Panc1 (cell line): ENCODE measurements at regions not wholly inside any gene's neighbourhood (a gene's known extent, or its start where the extent isn't known, plus 50 kb on each side); places are given as distances from the start of the nearest gene placed in this dataset.

Experiments
- ATAC-seq: fragments of 200-7000 bp; cut with Tn5 transposase; 2 replicates; pipeline ENCODE4 v1.9.1; 2020; ENCODE audit warnings: mild to moderate bottlenecking, moderate library complexity
- BruUV-seq: library from RNA; stranded (reverse); fragments of 400-500 nt; replicated peaks from 2 replicates; lab custom pipeline; 2021; lab: Mats Ljungman, UMichigan
- CTCF ChIA-PET: fragments of 300-600 bp; sonication (Branson Sonifier 250); formaldehyde crosslinking; loops from one replicate; lab custom pipeline; 2022; ENCODE audit warnings: antibody characterized with exemption; lab: Charles Lee
- POLR2A ChIA-PET: fragments of 300-600 bp; sonication (Branson Sonifier 250); formaldehyde crosslinking; loops from one replicate; lab custom pipeline; 2022; ENCODE audit warnings: antibody characterized with exemption; lab: Charles Lee
- DNase-seq: peaks from one replicate; pipeline ENCODE4 v3.0.0-alpha.2; 2010; ENCODE audit warnings: low read depth, low spot score
- H3K27ac ChIP-seq: 2 replicates; pipeline ENCODE4 v1.5.1; 2011; ENCODE audit warnings: mild to moderate bottlenecking, low read length, inconsistent platforms
- H3K27me3 ChIP-seq: fragments of 200-500 bp; sonication (Bioruptor generic); 2 replicates; pipeline ENCODE4 v1.6.0; 2014; ENCODE audit warnings: low read length, inconsistent platforms; ENCODE audit not compliant: control insufficient read depth, insufficient read depth
- H3K36me3 ChIP-seq: fragments of 200-500 bp; sonication (Bioruptor generic); 2 replicates; pipeline ENCODE4 v1.5.1; 2014; ENCODE audit warnings: inconsistent platforms, mild to moderate bottlenecking, low read length, moderate library complexity; ENCODE audit not compliant: control insufficient read depth, insufficient read depth
- H3K4me1 ChIP-seq: 2 replicates; pipeline ENCODE4 v1.5.1; 2011; ENCODE audit warnings: inconsistent platforms, mild to moderate bottlenecking, low read length, moderate library complexity; ENCODE audit not compliant: control insufficient read depth, insufficient read depth
- H3K4me3 ChIP-seq, 2 experiments: 2 replicates each; pipeline ENCODE4 v1.5.1; 2011 to 2012; ENCODE audit warnings: low read depth in 2 of 2, low read length in 2 of 2, mild to moderate bottlenecking in 2 of 2, inconsistent platforms in 1 of 2, moderate library complexity in 1 of 2
- H3K9me3 ChIP-seq: fragments of 200-500 bp; sonication (Bioruptor generic); 2 replicates; pipeline ENCODE4 v1.5.1; 2014; ENCODE audit warnings: low read depth, mild to moderate bottlenecking, inconsistent platforms, low read length, moderate library complexity; ENCODE audit not compliant: control insufficient read depth, insufficient read depth
- POLR2AphosphoS5 ChIP-seq: IDR thresholded peaks from 2 replicates; pipeline ENCODE4 v1.6.1; 2012; ENCODE audit warnings: mild to moderate bottlenecking, low read depth, low read length, moderate library complexity
- SIN3A ChIP-seq: IDR thresholded peaks from 2 replicates; pipeline ENCODE4 v1.6.1; 2012; ENCODE audit warnings: low read depth, mild to moderate bottlenecking, low read length, moderate library complexity, borderline replicate concordance; ENCODE audit not compliant: insufficient read depth
- TCF7L2 ChIP-seq: IDR thresholded peaks from 2 replicates; pipeline ENCODE4 v1.6.1; 2011; ENCODE audit warnings: mild to moderate bottlenecking, low read depth, low read length, inconsistent platforms
- in situ Hi-C: cut with HindIII; loops from 2 replicates; pipeline ENCODE4 v1.10.0; 2016; ENCODE audit warnings: low sequenced_read_pairs, low pct_unique_long_range_greater_than_20kb
- intact Hi-C: fragments of 100-400 bp; cut with micrococcal nuclease; formaldehyde crosslinking; loops from one replicate; pipeline ENCODE4 v1.10.0; 2022; ENCODE audit not compliant: unreplicated experiment
- TF ChIP-seq, protein P1 (sequence below): fragments of 450-650 bp; IDR thresholded peaks from 2 replicates; pipeline ENCODE4 v1.5.1; 2017; ENCODE audit warnings: mild to moderate bottlenecking
- TF ChIP-seq, protein P2 (sequence below), 2 experiments: IDR thresholded peaks; 2 replicates each; pipeline ENCODE4 v1.6.1; 2011 to 2012; ENCODE audit warnings: low read depth in 2 of 2, control low read depth in 1 of 2, low read length in 1 of 2, mild to moderate bottlenecking in 1 of 2, moderate library complexity in 1 of 2; ENCODE audit not compliant: insufficient read depth in 1 of 2

DNA sequence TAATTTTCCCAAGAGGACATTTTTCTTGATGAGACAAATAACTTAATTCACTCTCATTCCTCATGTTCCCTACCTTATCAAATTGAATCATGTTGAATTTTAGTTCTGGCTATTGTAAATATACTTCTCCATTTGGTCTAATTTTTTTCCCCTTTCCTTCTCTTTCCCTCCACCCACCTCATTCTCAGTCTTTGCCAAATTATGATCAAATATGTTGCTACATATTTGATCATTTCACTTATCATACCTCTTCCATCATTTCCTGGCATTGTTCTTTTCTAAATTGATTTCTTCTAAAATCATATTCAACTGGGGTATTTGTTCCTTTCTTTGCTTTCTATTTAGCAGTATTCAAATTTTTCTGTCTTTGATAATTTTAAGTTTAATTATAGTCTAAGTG, 52.3 kb downstream of the HDGFL1 start:
- CTCF ChIA-PET, result no interaction called here
- H3K27ac ChIP-seq, result no peak overlapping the region
- BruUV-seq, result no TSS peak
- intact Hi-C loops, result no loop called here
- no peaks in the 10 kb centered on the region for H3K4me1 ChIP-seq
- H3K27me3 ChIP-seq, result no peaks in the 10 kb centered on the region
- ATAC-seq (no peak), DNase-seq (no peak)
- POLR2A ChIA-PET, result no interaction called here
- H3K4me3 ChIP-seq, result no peak overlapping the region
- TF ChIP-seq, protein P1, sequence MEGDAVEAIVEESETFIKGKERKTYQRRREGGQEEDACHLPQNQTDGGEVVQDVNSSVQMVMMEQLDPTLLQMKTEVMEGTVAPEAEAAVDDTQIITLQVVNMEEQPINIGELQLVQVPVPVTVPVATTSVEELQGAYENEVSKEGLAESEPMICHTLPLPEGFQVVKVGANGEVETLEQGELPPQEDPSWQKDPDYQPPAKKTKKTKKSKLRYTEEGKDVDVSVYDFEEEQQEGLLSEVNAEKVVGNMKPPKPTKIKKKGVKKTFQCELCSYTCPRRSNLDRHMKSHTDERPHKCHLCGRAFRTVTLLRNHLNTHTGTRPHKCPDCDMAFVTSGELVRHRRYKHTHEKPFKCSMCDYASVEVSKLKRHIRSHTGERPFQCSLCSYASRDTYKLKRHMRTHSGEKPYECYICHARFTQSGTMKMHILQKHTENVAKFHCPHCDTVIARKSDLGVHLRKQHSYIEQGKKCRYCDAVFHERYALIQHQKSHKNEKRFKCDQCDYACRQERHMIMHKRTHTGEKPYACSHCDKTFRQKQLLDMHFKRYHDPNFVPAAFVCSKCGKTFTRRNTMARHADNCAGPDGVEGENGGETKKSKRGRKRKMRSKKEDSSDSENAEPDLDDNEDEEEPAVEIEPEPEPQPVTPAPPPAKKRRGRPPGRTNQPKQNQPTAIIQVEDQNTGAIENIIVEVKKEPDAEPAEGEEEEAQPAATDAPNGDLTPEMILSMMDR, result no peak
- TF ChIP-seq, protein P2, sequence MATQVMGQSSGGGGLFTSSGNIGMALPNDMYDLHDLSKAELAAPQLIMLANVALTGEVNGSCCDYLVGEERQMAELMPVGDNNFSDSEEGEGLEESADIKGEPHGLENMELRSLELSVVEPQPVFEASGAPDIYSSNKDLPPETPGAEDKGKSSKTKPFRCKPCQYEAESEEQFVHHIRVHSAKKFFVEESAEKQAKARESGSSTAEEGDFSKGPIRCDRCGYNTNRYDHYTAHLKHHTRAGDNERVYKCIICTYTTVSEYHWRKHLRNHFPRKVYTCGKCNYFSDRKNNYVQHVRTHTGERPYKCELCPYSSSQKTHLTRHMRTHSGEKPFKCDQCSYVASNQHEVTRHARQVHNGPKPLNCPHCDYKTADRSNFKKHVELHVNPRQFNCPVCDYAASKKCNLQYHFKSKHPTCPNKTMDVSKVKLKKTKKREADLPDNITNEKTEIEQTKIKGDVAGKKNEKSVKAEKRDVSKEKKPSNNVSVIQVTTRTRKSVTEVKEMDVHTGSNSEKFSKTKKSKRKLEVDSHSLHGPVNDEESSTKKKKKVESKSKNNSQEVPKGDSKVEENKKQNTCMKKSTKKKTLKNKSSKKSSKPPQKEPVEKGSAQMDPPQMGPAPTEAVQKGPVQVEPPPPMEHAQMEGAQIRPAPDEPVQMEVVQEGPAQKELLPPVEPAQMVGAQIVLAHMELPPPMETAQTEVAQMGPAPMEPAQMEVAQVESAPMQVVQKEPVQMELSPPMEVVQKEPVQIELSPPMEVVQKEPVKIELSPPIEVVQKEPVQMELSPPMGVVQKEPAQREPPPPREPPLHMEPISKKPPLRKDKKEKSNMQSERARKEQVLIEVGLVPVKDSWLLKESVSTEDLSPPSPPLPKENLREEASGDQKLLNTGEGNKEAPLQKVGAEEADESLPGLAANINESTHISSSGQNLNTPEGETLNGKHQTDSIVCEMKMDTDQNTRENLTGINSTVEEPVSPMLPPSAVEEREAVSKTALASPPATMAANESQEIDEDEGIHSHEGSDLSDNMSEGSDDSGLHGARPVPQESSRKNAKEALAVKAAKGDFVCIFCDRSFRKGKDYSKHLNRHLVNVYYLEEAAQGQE (IDR thresholded peaks at IDR 0.05; ENCODE audit: insufficient read depth in 1 of 2, low read depth in 2 of 2, low read length in 1 of 2), result no peak
- no peak for TF ChIP-seq TCF7L2
- no peak for TF ChIP-seq SIN3A
- TF ChIP-seq POLR2AphosphoS5, result no peak
- no peaks in the 10 kb centered on the region for H3K36me3 ChIP-seq
- peaks cover 5% of the 10 kb centered on the region for H3K9me3 ChIP-seq
- in situ Hi-C loops, result no loop called here

DNA sequence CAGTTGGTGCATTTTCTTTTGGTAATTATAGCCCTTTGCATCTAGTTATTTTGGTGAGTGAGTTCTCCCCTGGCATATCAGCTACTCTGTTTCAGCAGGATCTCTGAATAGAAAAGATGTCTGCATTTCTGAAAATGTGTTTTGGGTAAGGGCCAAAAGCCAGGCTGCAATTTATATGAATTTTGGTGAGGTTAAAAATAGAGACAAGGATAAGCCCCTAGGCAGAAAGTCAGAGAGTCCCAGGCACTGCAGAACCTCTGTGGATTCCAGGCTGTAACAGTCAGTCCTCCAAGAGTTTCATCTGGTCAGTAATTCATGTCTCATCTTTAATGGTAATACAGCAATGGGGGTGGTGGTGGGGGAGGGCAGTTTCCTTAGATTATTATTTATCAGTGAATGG, 53.0 kb downstream of the HDGFL1 start:
- TF ChIP-seq, protein P1, result no peak
- no peak for TF ChIP-seq POLR2AphosphoS5
- TF ChIP-seq, protein P2 (IDR thresholded peaks at IDR 0.05; ENCODE audit: insufficient read depth in 1 of 2, low read depth in 2 of 2, low read length in 1 of 2), result no peak
- no peak for TF ChIP-seq TCF7L2
- no peak for TF ChIP-seq SIN3A
- CTCF ChIA-PET, result no interaction called here
- no peak overlapping the region for H3K27ac ChIP-seq

More for the DNA sequence above, 53.0 kb downstream of the HDGFL1 start:
- no peak for DNase-seq
- H3K36me3 ChIP-seq, result no peaks in the 10 kb centered on the region
- H3K4me1 ChIP-seq, result no peaks in the 10 kb centered on the region
- POLR2A ChIA-PET, result no interaction called here
- H3K4me3 ChIP-seq, result no peak overlapping the region
- intact Hi-C loops (no loop called here), in situ Hi-C loops (no loop called here)
- H3K27me3 ChIP-seq, result no peaks in the 10 kb centered on the region
- BruUV-seq, result no TSS peak
- peaks cover 5% of the 10 kb centered on the region for H3K9me3 ChIP-seq
- no peak for ATAC-seq
